ENCODE measurements at regions not wholly inside any gene's neighbourhood (a gene's known extent, or its start where the extent isn't known, plus 50 kb on each side); places are given as distances from the start of the nearest gene placed in this dataset.
A peak's percentile ranks its signal among the peaks of the same experiment; 100 is the strongest.

DNA sequence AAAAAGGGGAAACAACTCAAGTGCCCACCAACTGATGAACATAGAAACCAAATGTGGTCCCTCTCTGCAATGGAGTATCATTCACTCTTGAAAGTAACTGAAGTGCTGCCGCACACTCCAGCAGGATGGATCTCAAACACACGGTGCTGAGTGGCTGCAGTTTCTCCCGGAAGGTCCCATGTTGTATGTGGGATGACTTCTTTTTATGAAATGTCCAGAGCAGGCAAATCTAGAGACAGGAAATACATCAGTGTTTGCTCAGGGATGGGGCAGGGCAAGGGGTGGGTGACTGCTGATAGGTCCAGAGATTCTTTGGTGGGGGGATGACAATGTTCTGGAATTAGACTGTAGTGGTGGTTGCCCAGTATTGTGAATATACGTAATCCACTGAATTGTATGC is 89.9 kb upstream of the ADAMTS2 start:
- DNase-seq (ENCODE audit: low spot score) = no peak

GRCh38 chr5:179432547-179432946 is 87.3 kb upstream of the ADAMTS2 start:
- intact Hi-C loops (cut with DNase I) = no loop called here
- DNase-seq (ENCODE audit: low spot score) = no peak

More for the DNA sequence above, 89.9 kb upstream of the ADAMTS2 start:
- intact Hi-C loops (cut with DNase I) = no loop called here

- intact Hi-C loops (cut with DNase I) = no loop called here
- peak; percentile 68 for DNase-seq (ENCODE audit: low spot score)
Observed at GRCh38 chr5:179431221-179431824, 86.1 kb upstream of the ADAMTS2 start.

- peak; percentile 68 for DNase-seq (ENCODE audit: low spot score)
- intact Hi-C loops (cut with DNase I) = no loop called here
Observed at GRCh38 chr5:179430193-179431175, 85.2 kb upstream of the ADAMTS2 start.

GRCh38 chr5:179427676-179428056 is 82.4 kb upstream of the ADAMTS2 start:
- intact Hi-C loops (cut with DNase I) = no loop called here
- DNase-seq (ENCODE audit: low spot score) = peak; percentile 63

DNA sequence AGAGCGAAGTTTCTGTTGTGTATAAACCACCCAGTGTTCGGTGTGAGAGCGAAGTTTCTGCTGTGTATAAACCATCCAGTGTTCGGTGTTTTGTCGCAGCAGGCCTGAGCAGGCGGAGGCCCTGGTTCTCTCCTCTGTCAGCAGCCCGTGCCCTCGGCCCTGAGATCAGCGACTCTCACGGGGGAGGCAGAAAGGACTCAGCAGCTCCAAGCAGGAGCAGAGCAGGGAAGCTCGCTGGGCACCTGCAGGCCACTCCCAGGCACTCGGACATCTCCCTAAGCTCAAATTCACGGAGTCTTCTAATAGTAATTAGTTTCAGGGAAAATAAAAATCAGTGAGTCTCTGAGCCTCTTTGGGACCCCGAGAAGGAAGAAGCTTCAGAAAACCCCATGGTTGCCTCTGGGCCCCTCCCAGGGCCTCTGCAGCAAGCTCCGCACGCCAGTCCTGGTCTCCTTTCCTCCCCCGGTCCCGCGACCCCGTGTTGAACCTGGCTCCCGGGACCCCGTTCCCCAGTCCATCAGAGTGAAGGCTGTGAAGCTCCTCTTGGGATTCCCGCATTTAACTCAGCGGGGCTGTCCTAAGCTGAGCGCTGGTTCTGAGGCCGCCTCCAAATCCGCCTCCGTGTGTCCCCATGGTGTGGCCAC is 81.9 kb upstream of the ADAMTS2 start:
- peak; percentile 71 for DNase-seq (ENCODE audit: low spot score)
- intact Hi-C loops (cut with DNase I) = no loop called here

GRCh38 chr5:179422908-179423481 is 77.7 kb upstream of the ADAMTS2 start:
- DNase-seq (ENCODE audit: low spot score) = no peak
- intact Hi-C loops (cut with DNase I) = no loop called here

DNA sequence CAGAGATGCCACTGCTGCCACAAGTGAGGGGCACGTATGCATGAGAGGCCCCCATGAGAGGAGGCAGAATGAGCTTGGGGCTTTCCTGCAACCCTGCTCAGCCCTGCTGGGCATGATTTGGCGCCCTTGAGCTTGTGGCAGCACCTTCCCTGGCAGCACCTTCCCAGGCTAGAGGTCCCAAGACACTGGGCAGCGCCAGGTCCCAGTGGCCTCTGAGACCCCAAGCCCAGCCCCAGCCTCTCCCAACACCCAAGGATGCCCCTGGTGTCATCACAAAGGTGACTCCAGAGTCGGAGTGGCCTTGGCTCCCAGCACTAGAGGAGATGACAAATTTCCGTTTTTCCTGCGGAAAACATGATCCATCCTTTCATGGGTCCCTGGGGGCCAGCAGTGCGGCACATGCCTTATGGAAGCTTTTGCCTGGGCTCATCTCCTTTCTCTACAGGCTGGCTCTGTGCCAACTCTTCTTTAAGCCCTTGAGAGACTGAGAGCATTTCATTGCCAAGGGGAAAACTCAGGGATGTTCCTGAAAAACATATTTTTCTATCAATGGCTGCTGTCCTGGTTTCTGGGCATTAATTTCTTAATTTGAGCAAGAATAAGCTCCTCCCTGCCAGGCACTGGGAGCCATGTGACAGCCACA is 77.1 kb upstream of the ADAMTS2 start:
- intact Hi-C loops (cut with DNase I) = no loop called here
- no peak for DNase-seq (ENCODE audit: low spot score)

- DNase-seq (ENCODE audit: low spot score) = no peak
- intact Hi-C loops (cut with DNase I) = no loop called here
Observed at GRCh38 chr5:179421144-179421901, 76.1 kb upstream of the ADAMTS2 start.

DNA sequence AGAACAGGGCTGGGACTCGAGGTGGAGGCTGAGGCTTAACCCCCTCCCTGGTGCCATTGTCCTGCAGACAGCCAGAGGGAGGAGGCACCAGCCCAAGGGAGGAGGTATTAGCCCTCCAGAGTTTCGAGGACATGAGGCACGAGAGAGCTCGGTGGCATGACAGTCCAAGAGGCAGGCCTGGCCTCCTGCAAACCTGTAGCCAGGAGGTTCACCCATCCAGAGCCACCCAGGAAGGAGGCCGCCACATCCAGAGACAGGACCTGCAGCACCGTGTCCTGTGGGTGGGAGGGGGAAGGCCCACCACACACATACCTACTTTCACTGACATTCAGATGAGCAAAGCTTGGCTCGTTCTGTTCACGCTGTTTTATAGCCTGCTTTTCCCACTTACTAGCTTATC is 75.2 kb upstream of the ADAMTS2 start:
- DNase-seq (ENCODE audit: low spot score) = no peak
- intact Hi-C loops (cut with DNase I) = no loop called here

DNA sequence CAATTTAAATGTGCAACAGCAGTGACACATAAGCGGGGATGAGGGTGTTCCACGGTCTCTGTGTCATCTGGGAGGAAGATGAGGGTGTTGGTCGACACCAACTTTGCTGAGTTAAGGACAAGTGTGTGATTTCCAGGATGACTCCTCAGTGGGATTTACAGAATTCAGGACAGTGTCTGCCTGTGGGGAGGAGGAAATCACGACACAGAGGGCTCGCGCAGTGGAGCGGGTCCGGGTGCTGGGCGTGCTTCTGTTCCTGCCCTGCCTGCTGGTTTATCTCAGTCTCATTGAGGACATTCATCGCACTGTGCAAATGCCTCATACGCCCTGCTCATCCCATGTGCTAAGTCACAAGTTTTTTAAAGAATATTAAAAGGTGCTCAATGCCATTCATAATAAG is 73.7 kb upstream of the ADAMTS2 start:
- peak; percentile 67 for DNase-seq (ENCODE audit: low spot score)
- intact Hi-C loops (cut with DNase I) = no loop called here

GRCh38 chr5:179417696-179418095 is 72.4 kb upstream of the ADAMTS2 start:
- peak; percentile 70 for DNase-seq (ENCODE audit: low spot score)
- intact Hi-C loops (cut with DNase I) = no loop called here

- no peak for DNase-seq (ENCODE audit: low spot score)
- intact Hi-C loops (cut with DNase I) = no loop called here
Observed at GRCh38 chr5:179417016-179417415, 71.8 kb upstream of the ADAMTS2 start.

DNA sequence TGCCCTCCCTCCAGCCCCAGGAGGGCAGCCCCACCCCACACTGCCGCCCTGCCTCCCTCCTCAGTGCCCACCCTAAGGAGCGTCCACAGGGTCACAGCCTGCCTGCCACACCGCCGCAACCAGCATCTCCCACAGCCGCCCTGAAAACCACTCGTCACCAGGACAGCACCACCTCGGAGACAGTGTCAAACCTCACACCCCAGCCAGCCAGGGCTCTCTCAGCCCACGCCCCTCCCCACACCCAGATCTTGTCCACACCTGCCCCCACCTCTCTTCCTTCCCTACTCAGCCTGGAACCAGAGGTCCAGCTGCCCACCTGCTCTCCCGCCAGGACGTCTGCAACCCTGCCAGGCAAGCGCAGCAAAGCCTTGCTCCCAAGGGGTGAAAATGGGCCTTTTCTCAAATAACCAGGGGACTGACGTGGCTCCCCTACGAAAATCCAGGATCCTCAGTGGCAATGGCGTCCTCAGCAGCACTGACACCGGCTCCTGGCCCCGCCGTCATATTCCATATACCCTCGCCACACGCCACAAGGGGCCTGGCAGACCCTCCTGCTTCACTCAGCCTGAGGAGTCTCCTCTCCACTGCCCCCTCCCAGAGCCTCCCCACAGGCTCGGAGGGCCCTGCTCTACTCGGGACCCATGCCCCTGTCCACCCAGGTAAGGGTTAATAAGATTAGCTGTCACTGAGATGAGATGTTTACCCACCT is 71.0 kb upstream of the ADAMTS2 start:
- intact Hi-C loops (cut with DNase I) = no loop called here
- peak; percentile 65 for DNase-seq (ENCODE audit: low spot score)

GRCh38 chr5:179415291-179416060 is 70.2 kb upstream of the ADAMTS2 start:
- intact Hi-C loops (cut with DNase I) = no loop called here
- DNase-seq (ENCODE audit: low spot score) = no peak

- intact Hi-C loops (cut with DNase I) = no loop called here
- DNase-seq (ENCODE audit: low spot score) = peak; percentile 69
Observed at GRCh38 chr5:179414459-179415261, 69.4 kb upstream of the ADAMTS2 start.

All from cardiac septum (tissue), 1 donor.